ENCODE measurements at regions not wholly inside any gene's neighbourhood (a gene's known extent, or its start where the extent isn't known, plus 50 kb on each side); places are given as distances from the start of the nearest gene placed in this dataset.

GRCh38 chr21:15543473-15543872 is 186.3 kb upstream of the USP25 start:
- FAIRE-seq: no peak
- no peaks in the 10 kb centered on the region for H3K27me3 ChIP-seq (ENCODE audit: control insufficient read depth, insufficient read depth, low read length)
- H3K9me3 ChIP-seq (ENCODE audit: control insufficient read depth in 2 of 3, insufficient read depth in 1 of 3, low read length in 3 of 3): no peaks in the 10 kb centered on the region
- H3K4me3 ChIP-seq (ENCODE audit: low read length in 3 of 3): no peak overlapping the region
- intact Hi-C loops (cut with DNase I): no loop called here
- no peaks in the 10 kb centered on the region for H3K36me3 ChIP-seq (ENCODE audit: control insufficient read depth in 2 of 3, insufficient read depth in 3 of 3, low read length in 3 of 3)
- TF ChIP-seq CTCF (IDR thresholded peaks at IDR 0.05; ENCODE audit: borderline replicate concordance, extremely low read depth, insufficient read depth): no peak
- no peak overlapping the region for H3K9ac ChIP-seq (ENCODE audit: low read length in 3 of 3)
- DNase-seq: no peak
- H3K4me1 ChIP-seq (ENCODE audit: control insufficient read depth in 2 of 3, insufficient read depth in 2 of 3, low read depth in 1 of 3, low read length in 3 of 3): no peaks in the 10 kb centered on the region
- H3K27ac ChIP-seq (ENCODE audit: low read depth in 2 of 2, low read length in 2 of 2): no peak overlapping the region

DNA sequence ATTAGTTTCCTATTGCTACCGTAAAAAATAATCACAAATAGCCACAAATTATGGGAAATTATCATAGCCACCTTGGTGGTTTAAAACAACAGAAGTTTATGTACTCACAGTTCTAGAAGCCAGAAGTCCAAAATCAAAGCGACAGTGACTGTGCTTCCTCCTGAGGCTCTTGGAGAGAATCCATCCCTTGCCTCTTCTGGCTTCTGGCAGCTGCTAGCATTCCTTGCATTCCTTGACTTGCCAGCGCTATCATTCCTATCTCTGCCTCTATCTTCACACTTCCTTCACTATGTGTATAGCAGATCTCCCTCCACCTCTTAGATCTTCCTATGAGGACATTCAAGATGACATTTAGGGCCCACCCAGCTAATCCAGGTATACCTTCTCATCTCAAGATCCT is 180.1 kb upstream of the USP25 start:
- no peak for TF ChIP-seq CTCF (IDR thresholded peaks at IDR 0.05; ENCODE audit: borderline replicate concordance, extremely low read depth, insufficient read depth)
- DNase-seq (no peak), FAIRE-seq (no peak)
- Histone ChIP-seq H3K9me3 (ENCODE audit: control insufficient read depth in 2 of 3, insufficient read depth in 1 of 3, low read length in 3 of 3) (no peaks in the 10 kb centered on the region), H3K36me3 (ENCODE audit: control insufficient read depth in 2 of 3, insufficient read depth in 3 of 3, low read length in 3 of 3) (no peaks in the 10 kb centered on the region), H3K27ac (ENCODE audit: low read depth in 2 of 2, low read length in 2 of 2) (no peak overlapping the region), H3K9ac (ENCODE audit: low read length in 3 of 3) (no peak overlapping the region), H3K27me3 (ENCODE audit: control insufficient read depth, insufficient read depth, low read length) (no peaks in the 10 kb centered on the region), H3K4me3 (ENCODE audit: low read length in 3 of 3) (no peak overlapping the region), H3K4me1 (ENCODE audit: control insufficient read depth in 2 of 3, insufficient read depth in 2 of 3, low read depth in 1 of 3, low read length in 3 of 3) (peaks cover 0 to 3% (median 2%) of the 10 kb centered on the region in 3 donors)
- intact Hi-C loops (cut with DNase I): no loop called here

DNA sequence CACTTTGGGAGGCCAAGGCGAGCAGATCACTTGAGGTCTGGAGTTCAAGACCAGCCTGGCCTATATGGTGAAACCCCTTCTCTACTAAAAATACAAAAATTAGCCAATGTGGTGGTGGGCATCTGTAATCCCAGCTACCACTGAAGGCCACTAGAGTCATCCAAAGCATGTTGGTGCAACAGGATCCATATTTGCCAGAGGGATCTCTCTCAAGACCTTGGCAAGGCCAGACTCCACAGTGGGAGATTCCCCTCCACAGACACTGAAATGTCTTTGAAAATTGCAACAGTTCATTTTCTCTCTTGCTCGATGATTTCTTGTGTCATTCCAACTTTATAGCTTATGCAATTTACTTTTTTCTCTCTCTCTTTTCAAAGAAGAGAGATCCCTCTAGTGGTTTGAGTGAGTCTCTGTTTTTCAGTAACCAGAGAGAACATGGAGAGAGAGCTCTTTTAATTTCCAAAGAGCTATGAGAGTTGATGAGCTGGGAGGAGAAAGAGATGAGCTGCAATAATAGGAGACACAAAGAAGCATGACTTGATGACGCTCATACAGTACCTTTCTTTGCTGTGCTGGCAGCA is 176.8 kb upstream of the USP25 start:
- FAIRE-seq (peak; percentile 72), DNase-seq (peak in 2 of 5 donors; percentile 23 to 47)
- Histone ChIP-seq H3K27ac (ENCODE audit: low read depth in 2 of 2, low read length in 2 of 2) (no peak overlapping the region), H3K27me3 (ENCODE audit: control insufficient read depth, insufficient read depth, low read length) (no peaks in the 10 kb centered on the region), H3K9me3 (ENCODE audit: control insufficient read depth in 2 of 3, insufficient read depth in 1 of 3, low read length in 3 of 3) (peaks cover 0 to 5% (median 0%) of the 10 kb centered on the region in 3 donors), H3K9ac (ENCODE audit: low read length in 3 of 3) (no peak overlapping the region), H3K36me3 (ENCODE audit: control insufficient read depth in 2 of 3, insufficient read depth in 3 of 3, low read length in 3 of 3) (no peaks in the 10 kb centered on the region), H3K4me3 (ENCODE audit: low read length in 3 of 3) (no peak overlapping the region), H3K4me1 (ENCODE audit: control insufficient read depth in 2 of 3, insufficient read depth in 2 of 3, low read depth in 1 of 3, low read length in 3 of 3) (peaks cover 0 to 3% (median 2%) of the 10 kb centered on the region in 3 donors)
- TF ChIP-seq CTCF (IDR thresholded peaks at IDR 0.05; ENCODE audit: borderline replicate concordance, extremely low read depth, insufficient read depth): peak; percentile 42
- intact Hi-C loops (cut with DNase I): no loop called here

- Histone ChIP-seq H3K9ac (ENCODE audit: low read length in 3 of 3) (no peak overlapping the region), H3K27ac (ENCODE audit: low read depth in 2 of 2, low read length in 2 of 2) (no peak overlapping the region), H3K4me3 (ENCODE audit: low read length in 3 of 3) (no peak overlapping the region), H3K36me3 (ENCODE audit: control insufficient read depth in 2 of 3, insufficient read depth in 3 of 3, low read length in 3 of 3) (no peaks in the 10 kb centered on the region), H3K4me1 (ENCODE audit: control insufficient read depth in 2 of 3, insufficient read depth in 2 of 3, low read depth in 1 of 3, low read length in 3 of 3) (peaks cover 0 to 1% (median 0%) of the 10 kb centered on the region in 3 donors), H3K9me3 (ENCODE audit: control insufficient read depth in 2 of 3, insufficient read depth in 1 of 3, low read length in 3 of 3) (peaks cover 0 to 5% (median 0%) of the 10 kb centered on the region in 3 donors), H3K27me3 (ENCODE audit: control insufficient read depth, insufficient read depth, low read length) (no peaks in the 10 kb centered on the region)
- no peak for TF ChIP-seq CTCF (IDR thresholded peaks at IDR 0.05; ENCODE audit: borderline replicate concordance, extremely low read depth, insufficient read depth)
- intact Hi-C loops (cut with DNase I): no loop called here
- DNase-seq: no peak
- no peak for FAIRE-seq
Measured at GRCh38 chr21:15557925-15558324, 171.9 kb upstream of the USP25 start.

Measured in kidney (tissue), 13 donors.